C4-2B (cell line): ENCODE measurements at regions not wholly inside any gene's neighbourhood (a gene's known extent, or its start where the extent isn't known, plus 50 kb on each side); places are given as distances from the start of the nearest gene placed in this dataset.

ENCODE experiments used
- H3K27ac ChIP-seq: fragments of 450-650 bp; 2 replicates; pipeline ENCODE4 v1.5.1; 2017
- ZFX ChIP-seq: fragments of 450-650 bp; IDR thresholded peaks from 2 replicates; pipeline ENCODE4 v1.6.1; 2017
- TF ChIP-seq, protein P1 (sequence below): fragments of 450-650 bp; conservative IDR thresholded peaks from 2 replicates; pipeline ENCODE4 v1.5.1; 2017; ENCODE audit warnings: mild to moderate bottlenecking

DNA sequence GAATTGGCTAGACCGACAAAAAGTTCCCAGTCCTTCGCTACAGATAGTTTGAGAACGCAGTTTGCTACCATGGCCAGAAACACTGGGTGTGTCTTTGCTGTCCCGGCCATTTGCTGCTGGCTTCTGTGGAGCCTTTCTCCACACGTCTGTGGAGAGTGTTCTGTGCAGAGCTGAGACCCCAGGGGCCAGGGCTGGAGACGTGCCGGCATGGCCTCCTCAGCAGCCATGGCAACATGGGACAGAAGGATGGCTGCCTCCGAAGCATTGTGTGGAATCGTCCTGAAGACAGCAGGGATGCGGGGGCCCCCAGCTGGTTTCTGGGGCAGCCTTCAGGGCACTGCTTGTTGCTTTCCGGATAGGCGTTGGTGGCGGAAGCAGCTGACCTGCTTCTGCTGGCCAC, 142.8 kb downstream of the GADD45G start:
- H3K27ac ChIP-seq: peak overlapping the region; percentile 18
- TF ChIP-seq, protein P1, sequence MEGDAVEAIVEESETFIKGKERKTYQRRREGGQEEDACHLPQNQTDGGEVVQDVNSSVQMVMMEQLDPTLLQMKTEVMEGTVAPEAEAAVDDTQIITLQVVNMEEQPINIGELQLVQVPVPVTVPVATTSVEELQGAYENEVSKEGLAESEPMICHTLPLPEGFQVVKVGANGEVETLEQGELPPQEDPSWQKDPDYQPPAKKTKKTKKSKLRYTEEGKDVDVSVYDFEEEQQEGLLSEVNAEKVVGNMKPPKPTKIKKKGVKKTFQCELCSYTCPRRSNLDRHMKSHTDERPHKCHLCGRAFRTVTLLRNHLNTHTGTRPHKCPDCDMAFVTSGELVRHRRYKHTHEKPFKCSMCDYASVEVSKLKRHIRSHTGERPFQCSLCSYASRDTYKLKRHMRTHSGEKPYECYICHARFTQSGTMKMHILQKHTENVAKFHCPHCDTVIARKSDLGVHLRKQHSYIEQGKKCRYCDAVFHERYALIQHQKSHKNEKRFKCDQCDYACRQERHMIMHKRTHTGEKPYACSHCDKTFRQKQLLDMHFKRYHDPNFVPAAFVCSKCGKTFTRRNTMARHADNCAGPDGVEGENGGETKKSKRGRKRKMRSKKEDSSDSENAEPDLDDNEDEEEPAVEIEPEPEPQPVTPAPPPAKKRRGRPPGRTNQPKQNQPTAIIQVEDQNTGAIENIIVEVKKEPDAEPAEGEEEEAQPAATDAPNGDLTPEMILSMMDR: no peak
- TF ChIP-seq ZFX: no peak

DNA sequence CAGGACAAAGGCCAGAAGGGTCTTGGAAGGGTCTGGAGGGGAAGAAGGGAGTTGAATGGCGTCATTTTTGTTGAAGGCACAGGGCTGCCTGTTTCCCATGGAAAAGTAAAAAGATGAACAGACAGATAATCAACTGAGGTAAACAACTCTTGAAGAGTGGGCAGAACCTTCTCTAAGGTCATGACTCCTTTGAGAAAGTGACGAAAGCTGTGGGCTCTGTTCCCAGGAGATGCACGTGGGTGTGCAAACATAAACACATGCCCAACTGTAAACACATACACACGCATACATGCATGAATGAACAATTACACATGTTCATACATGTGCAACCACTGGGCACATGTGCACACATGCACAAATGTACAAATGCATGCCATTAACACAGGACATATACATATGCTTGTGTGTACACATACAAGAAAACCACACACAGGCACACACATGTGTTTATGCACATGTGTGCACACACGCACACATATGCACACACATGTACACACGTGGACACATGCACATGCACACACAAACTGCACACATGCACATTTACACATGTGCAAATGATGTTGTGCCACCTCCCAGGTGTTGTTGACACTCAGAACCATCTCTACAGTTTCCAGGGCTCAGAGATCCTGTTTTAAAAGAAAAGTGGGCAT, 143.3 kb downstream of the GADD45G start:
- no peak for TF ChIP-seq ZFX
- TF ChIP-seq, protein P1: no peak
- H3K27ac ChIP-seq: peak overlapping the region; percentile 18

DNA sequence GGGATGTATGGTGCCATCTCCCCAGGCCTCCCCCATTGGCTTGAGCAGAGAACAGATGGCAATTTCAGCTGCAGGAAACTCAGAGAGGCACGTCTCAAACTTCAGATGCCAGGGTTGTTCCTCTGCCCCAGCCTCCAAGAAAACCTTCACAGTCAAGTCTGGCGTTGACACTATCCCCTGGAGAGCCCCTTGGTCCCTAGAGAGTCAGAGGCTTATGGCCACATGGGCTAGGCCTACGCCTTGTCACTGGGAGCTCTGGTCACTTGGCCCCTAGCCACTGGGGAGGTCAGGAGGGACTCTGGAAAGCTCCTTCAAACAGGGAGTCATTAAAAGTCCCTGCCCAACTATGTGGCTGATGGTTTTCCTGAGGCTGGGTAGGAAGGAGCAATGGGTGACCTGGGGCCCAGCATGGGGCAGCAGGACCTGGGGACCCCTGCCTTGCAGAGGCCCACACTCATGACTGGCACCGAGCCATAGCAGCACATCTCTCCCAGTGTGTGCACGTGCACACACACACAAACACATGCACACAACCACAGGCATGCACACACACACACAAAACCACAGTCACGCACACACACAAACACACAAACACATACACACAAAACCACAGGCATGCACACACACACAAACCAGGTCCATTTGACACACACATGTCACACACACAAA, 144.2 kb downstream of the GADD45G start:
- H3K27ac ChIP-seq: no peak overlapping the region
- TF ChIP-seq, protein P1: no peak
- TF ChIP-seq ZFX: no peak

DNA sequence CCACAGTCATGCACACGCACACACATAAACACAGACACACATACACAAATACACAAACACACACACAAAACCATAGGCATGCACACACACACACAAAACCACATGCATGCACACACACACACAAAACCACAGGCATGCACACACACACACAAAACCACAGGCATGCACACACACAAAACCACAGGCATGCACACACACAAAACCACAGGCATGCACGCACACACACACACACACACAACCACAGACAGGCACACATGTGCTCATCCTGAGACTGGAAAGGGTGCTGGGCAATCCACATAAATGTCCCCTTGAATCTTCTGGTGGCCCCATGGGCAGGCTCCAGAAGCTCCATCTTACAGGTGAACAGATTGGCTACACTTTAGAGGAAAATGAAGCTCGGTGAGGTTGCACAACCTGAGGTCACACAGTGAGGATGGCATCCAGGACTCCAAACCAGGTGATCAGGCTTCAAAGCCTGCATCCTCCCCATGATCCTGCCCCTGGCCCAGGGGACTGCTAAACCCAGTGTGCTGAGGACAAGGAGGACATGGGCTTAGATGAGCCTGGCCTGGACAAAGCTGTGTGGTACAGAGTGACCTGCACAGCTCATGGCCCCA, 144.8 kb downstream of the GADD45G start:
- H3K27ac ChIP-seq: no peak overlapping the region
- TF ChIP-seq, protein P1: no peak
- TF ChIP-seq ZFX: no peak

DNA sequence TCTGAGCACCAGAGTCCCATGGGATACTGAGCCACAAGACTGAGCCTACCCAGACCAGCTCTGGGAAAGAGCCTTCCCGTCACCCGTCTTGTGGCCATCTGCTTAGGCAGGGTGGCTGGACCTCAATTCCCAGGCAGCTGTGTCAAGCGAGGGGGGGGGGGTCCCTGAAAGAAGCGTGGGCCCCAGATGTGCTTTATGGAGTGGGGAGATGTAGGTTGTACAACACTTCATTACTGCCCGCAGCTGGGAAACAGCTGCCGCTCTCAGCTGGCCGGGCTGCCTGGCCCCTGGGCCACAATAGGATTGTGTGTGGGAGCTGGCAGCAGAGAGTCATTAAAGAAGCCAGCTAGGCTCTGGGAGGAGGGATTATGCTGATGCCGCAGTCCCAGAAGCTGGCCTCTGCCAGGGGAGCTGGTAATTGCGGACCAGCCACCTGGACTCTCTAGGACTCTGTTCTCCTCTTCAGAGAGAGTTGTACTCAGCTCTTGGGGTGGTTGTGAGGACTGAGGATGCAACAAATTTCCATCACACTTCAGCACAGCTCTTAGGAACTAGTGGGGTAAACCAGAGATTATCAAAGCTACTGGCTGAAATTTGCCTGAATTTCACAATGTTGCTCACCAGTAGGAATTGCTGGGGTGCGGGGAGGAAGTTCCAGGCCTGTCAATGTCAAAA, 145.4 kb downstream of the GADD45G start:
- TF ChIP-seq, protein P1: no peak
- TF ChIP-seq ZFX: no peak
- no peak overlapping the region; the same call in 1 of the 2 replicates for H3K27ac ChIP-seq

DNA sequence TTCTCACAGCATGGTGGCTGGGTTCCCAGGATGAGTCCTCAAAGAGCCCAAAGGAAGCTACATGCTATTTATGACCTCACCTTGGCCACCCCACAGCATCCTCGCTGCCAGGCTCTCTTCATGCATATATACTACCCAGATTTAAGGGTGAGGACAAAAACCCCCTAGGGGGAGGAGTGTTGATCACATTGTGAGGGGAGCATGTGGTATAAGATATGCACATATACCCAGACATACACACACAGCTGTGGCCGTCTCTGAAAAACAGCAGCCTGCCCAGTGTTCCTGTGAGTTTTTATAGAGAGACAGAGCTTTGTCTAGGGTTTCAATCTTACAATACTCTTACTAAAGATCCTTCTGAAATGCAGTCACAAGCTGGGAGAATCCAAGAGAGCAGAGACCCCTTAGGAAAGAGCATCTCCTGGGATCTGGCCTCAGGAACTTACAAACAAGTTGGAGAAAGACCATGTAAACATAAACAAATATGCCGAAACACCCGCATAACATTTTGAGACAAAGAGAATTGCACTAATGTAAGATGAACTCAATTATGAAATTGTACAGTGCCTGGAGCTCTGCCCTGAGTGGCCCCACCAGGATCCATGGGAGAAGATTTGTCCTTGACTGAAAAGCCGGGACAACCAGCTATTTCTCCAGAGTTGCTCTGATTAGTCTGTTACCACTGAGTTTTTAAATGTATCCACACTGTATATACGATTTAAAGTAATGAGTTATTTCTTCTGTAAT, 146.4 kb downstream of the GADD45G start:
- H3K27ac ChIP-seq: no peak overlapping the region; the same call in 1 of the 2 replicates
- TF ChIP-seq ZFX: no peak
- TF ChIP-seq, protein P1: no peak
